Gastrocnemius medialis (tissue), 4 donors: ENCODE measurements at regions not wholly inside any gene's neighbourhood (a gene's known extent, or its start where the extent isn't known, plus 50 kb on each side); places are given as distances from the start of the nearest gene placed in this dataset.

Experiments
- CTCF ChIP-seq, 5 experiments: fragments of 450-650 bp in 3 of 5; fragments of 200-600 bp in 2 of 5; sonication (generic) in 2 of 5; IDR thresholded peaks in 4 of 5; conservative IDR thresholded peaks in 1 of 5; 1 replicate in 4 of 5; 2 replicates in 1 of 5; pipeline ENCODE4 v1.5.1; 2016 to 2019; ENCODE audit warnings: antibody characterized with exemption in 5 of 5, mild to moderate bottlenecking in 3 of 5, moderate library complexity in 3 of 5
- POLR2A ChIP-seq, 2 donors: fragments of 450-650 bp; IDR thresholded peaks; one replicate each; pipeline ENCODE4 v1.6.1; 2017; ENCODE audit warnings: antibody characterized with exemption in 2 of 2, mild to moderate bottlenecking in 2 of 2, moderate library complexity in 2 of 2

- no peak for TF ChIP-seq CTCF (IDR thresholded peaks at IDR 0.05 in 4 of 5, conservative IDR thresholded peaks at IDR 0.05 in 1 of 5)
- TF ChIP-seq POLR2A (IDR thresholded peaks at IDR 0.05): no peak
Observed at GRCh38 chr18:2240311-2240705, 331.0 kb downstream of the METTL4 start.
